ENCODE measurements at regions not wholly inside any gene's neighbourhood (a gene's known extent, or its start where the extent isn't known, plus 50 kb on each side); places are given as distances from the start of the nearest gene placed in this dataset.

DNA sequence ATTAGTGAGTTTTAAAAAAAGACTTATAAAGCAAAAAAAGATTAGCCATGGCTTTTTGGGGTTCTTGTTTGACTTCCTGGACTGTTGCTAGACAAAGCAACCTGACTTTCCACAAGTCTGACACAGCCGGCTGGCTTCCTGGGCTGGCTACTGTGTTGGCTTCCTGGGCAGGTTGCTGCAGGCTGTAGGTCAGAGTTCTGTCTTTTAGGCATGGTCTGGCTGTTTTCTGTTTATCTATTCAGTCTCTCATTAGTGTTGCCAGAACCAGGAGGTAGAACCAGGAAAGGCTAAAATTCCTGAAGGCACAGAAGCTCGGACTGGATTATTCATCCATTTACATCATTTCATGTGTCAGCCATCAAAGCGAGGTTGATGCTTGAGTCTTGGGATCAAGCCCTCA is 88.6 kb upstream of the SLC35F3 start:
- TF ChIP-seq, protein P1, sequence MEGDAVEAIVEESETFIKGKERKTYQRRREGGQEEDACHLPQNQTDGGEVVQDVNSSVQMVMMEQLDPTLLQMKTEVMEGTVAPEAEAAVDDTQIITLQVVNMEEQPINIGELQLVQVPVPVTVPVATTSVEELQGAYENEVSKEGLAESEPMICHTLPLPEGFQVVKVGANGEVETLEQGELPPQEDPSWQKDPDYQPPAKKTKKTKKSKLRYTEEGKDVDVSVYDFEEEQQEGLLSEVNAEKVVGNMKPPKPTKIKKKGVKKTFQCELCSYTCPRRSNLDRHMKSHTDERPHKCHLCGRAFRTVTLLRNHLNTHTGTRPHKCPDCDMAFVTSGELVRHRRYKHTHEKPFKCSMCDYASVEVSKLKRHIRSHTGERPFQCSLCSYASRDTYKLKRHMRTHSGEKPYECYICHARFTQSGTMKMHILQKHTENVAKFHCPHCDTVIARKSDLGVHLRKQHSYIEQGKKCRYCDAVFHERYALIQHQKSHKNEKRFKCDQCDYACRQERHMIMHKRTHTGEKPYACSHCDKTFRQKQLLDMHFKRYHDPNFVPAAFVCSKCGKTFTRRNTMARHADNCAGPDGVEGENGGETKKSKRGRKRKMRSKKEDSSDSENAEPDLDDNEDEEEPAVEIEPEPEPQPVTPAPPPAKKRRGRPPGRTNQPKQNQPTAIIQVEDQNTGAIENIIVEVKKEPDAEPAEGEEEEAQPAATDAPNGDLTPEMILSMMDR (conservative IDR thresholded peaks at IDR 0.05; ENCODE audit: low read length): no peak
- TF ChIP-seq EZH2phosphoT487 (IDR thresholded peaks at IDR 0.05; ENCODE audit: borderline replicate concordance, low read depth, low read length): no peak
